Calu3 (cell line): ENCODE measurements at regions not wholly inside any gene's neighbourhood (a gene's known extent, or its start where the extent isn't known, plus 50 kb on each side); places are given as distances from the start of the nearest gene placed in this dataset.

Source experiments
- BruUV-seq: library from RNA; stranded (reverse); fragments of 400-500 nt; replicated peaks from 2 replicates; lab custom pipeline; 2021; lab: Mats Ljungman, UMichigan
- CTCF ChIA-PET: fragments of 300-600 bp; sonication (Branson Sonifier 250); formaldehyde crosslinking; loops from one replicate; lab custom pipeline; 2022; ENCODE audit warnings: antibody characterized with exemption; lab: Charles Lee
- DNase-seq: peaks from one replicate; pipeline ENCODE4 v3.0.0; 2022
- H3K27ac Mint-ChIP-seq: one replicate; pipeline ENCODE4 v1.8.0; 2022; ENCODE audit warnings: mixed read lengths; ENCODE audit not compliant: unreplicated experiment
- H3K27me3 Mint-ChIP-seq: one replicate; pipeline ENCODE4 v1.8.0; 2022; ENCODE audit warnings: mixed read lengths; ENCODE audit not compliant: unreplicated experiment
- H3K36me3 Mint-ChIP-seq: one replicate; pipeline ENCODE4 v1.8.0; 2022; ENCODE audit warnings: mild to moderate bottlenecking, moderate library complexity, mixed read lengths; ENCODE audit not compliant: insufficient read depth, unreplicated experiment
- H3K4me1 Mint-ChIP-seq: one replicate; pipeline ENCODE4 v1.8.0; 2022; ENCODE audit warnings: mild to moderate bottlenecking, low read depth, mixed read lengths; ENCODE audit not compliant: unreplicated experiment
- H3K4me3 Mint-ChIP-seq: one replicate; pipeline ENCODE4 v1.8.0; 2022; ENCODE audit warnings: mild to moderate bottlenecking, low read depth, moderate library complexity, mixed read lengths; ENCODE audit not compliant: unreplicated experiment
- H3K9me3 Mint-ChIP-seq: one replicate; pipeline ENCODE4 v1.8.0; 2022; ENCODE audit warnings: low read depth, mixed read lengths; ENCODE audit not compliant: unreplicated experiment
- CTCF ChIP-seq: fragments of 200-600 bp; IDR thresholded peaks from one replicate; pipeline ENCODE4 v1.8.0; 2022; ENCODE audit warnings: antibody characterized with exemption; ENCODE audit not compliant: unreplicated experiment
- intact Hi-C: fragments of 100-400 bp; cut with micrococcal nuclease; formaldehyde crosslinking; loops from one replicate; pipeline ENCODE4 v1.10.0; 2022; ENCODE audit not compliant: unreplicated experiment

DNA sequence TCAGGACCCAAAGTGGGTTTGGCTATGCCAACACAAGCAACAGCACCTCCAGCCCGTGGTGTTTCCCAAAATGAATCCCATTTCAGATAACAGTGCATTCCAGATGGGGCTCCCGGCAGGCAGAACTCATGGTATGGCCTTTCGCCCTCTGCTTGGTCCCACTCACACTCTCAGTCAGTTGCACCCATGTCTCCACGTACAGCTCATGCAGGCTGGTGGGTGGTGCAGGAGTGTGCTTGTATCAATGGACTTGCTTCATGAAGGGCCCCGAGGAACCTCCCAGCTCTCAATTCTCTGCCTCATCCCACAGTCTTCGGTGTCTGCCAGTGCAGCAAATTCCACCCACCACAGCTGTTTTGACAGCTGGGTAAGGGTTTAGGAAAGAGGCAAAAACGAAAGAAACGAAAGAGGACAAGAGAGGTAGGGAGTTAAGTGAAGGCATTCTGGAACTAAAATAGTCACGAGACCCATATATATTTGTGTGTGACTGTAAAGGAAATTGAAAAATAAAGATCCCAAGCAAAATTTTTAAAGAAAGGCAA, 278.1 kb downstream of the DCDC2C start:
- intact Hi-C loops, result no loop called here
- CTCF ChIA-PET, result no interaction called here
- TF ChIP-seq CTCF, result no peak
- BruUV-seq, result no TSS peak
- H3K27me3 Mint-ChIP-seq, result no peaks in the 10 kb centered on the region
- no peak overlapping the region for H3K4me3 Mint-ChIP-seq
- H3K9me3 Mint-ChIP-seq, result peaks cover 15% of the 10 kb centered on the region
- no peaks in the 10 kb centered on the region for H3K36me3 Mint-ChIP-seq
- H3K4me1 Mint-ChIP-seq, result no peaks in the 10 kb centered on the region
- H3K27ac Mint-ChIP-seq, result no peak overlapping the region
- DNase-seq, result no peak

DNA sequence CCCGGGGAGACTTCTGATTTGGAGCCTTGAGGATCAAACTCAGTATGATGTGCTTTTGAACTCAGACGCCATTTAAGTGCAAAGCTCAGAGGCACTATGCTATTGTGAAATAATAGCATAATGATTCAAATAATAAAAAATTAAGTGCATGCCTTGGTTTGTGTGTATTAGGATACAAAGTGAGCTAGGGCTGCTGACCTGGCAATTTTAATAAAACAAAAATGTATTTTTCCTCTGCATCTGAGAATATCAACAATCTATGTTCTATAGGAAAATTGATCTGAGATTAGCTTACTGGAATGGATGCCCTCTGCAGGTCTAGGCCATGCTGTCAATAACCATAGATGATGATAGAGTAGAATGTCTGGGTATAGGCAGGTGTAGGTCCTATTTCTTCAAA, 278.8 kb downstream of the DCDC2C start:
- no peak for DNase-seq
- TF ChIP-seq CTCF, result no peak
- Mint-ChIP-seq H3K9me3 (peaks cover 19% of the 10 kb centered on the region), H3K4me1 (no peaks in the 10 kb centered on the region), H3K36me3 (no peaks in the 10 kb centered on the region), H3K4me3 (no peak overlapping the region), H3K27me3 (no peaks in the 10 kb centered on the region), H3K27ac (no peak overlapping the region)
- CTCF ChIA-PET, result no interaction called here
- intact Hi-C loops, result no loop called here
- BruUV-seq, result no TSS peak

DNA sequence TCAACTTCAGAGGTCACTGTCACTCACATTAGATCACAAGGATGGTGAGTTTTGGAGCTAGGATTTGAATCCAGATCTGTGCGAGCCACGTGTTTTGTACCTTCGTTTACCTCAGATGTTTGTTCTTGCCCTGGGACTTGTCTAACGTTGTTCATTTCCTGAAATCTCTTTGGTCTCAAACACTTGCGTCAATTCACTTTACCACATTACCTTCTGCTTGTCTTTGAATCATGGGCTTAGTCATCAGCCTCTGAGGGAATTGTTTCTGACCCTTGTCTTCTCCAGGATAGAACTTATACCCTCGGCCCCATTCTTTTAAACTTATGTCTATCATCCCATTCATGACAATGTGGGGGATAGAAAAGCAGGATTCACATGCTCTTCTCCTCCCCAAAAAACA, 282.7 kb downstream of the DCDC2C start:
- TF ChIP-seq CTCF, result no peak
- no TSS peak for BruUV-seq
- Mint-ChIP-seq H3K36me3 (no peaks in the 10 kb centered on the region), H3K27ac (no peak overlapping the region), H3K27me3 (no peaks in the 10 kb centered on the region), H3K9me3 (peaks cover 18% of the 10 kb centered on the region), H3K4me1 (no peaks in the 10 kb centered on the region), H3K4me3 (no peak overlapping the region)
- intact Hi-C loops, result no loop called here
- CTCF ChIA-PET, result no interaction called here
- no peak for DNase-seq

DNA sequence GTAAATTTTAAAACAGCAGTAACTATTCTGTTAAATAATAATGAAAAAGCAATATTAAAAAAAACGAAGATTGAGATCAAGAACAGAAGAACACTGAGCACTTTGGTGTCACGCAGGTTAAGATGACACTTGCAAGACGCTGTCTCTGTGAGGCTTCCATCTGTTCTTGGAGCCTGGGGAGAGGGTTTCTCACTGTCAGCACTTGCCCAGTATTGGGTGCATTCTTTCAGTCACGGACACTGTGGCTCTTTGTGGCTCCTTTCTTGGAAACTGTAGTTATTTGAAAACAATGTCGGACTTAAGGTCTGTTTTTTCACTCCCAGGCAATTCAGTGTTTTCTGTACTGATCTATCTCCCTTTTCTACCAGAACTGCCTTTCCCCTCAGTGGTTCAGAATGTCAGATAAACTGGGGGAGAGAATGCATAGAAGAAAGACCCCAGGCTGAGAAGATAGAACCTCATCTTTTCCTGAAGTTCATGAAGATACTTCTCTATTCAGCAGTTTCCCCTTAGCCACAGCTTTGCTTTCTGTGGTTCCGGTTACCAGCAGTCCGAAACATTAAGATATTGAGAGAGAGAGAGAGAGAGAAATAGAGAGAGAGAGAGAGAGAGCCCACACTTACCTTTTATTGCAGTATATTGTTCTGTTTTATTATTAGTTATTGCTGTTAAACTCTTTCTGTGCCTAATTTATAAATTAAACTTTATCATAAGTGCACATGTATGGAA, 283.3 kb downstream of the DCDC2C start:
- CTCF ChIA-PET, result interaction anchor here (0.6 kb wide), 1 partner anchor 1878 kb away, joined by 3 read pairs; no protein-coding TSS in a partner anchor
- Mint-ChIP-seq H3K36me3 (no peaks in the 10 kb centered on the region), H3K4me1 (no peaks in the 10 kb centered on the region), H3K27me3 (no peaks in the 10 kb centered on the region), H3K9me3 (peaks cover 23% of the 10 kb centered on the region), H3K27ac (no peak overlapping the region), H3K4me3 (no peak overlapping the region)
- DNase-seq, result no peak
- intact Hi-C loops, result no loop called here
- no TSS peak for BruUV-seq
- TF ChIP-seq CTCF, result no peak
